ENCODE measurements at regions not wholly inside any gene's neighbourhood (a gene's known extent, or its start where the extent isn't known, plus 50 kb on each side); places are given as distances from the start of the nearest gene placed in this dataset.

DNA sequence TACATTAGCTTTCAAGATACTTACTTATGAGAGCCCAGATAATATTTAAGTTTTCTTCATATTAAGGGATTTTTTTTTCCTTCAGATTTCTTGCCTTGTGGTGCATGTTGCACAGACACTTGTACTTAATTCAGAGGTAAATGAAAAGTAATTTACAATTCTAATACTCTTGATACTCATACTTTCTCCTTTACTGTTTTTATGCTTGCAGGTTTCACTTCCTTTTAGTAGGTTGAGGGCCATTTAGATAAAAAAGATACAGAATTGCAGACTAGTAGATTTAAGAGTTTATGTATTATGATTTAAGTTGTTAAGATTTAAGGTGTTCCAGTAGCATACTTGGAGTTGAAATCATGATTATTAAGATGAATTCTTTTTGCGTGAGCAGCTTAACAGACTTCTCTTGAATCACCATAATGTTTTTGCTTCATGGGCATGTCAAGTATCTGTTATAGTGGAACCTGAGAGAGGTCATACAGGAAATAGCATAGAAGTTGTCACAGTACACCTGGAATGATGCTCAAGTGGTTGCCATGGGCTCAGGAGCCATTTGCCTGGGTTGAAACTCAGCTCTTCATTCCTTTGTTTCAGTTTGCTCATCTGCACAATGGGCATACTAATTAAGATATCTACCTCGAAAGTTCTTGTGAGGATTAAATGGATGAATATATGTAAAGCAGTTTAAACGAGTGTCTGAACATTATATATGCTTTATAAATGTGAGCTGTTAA is 174.8 kb upstream of the PRPS1L1 start:
- Mint-ChIP-seq H3K27me3 (ENCODE audit: insufficient read depth) (no peaks in the 10 kb centered on the region), H3K4me1 (peaks cover 3% of the 10 kb centered on the region), H3K27ac (no peak overlapping the region), H3K9me3 (no peaks in the 10 kb centered on the region), H3K36me3 (ENCODE audit: low read depth) (no peaks in the 10 kb centered on the region), H3K4me3 (no peak overlapping the region)
- H3K9me3 ChIP-seq (ENCODE audit: control insufficient read depth, low read length), result no peaks in the 10 kb centered on the region
- no peaks in the 10 kb centered on the region for H3K36me3 ChIP-seq (ENCODE audit: control insufficient read depth, insufficient read depth, low read length)
- TF ChIP-seq, protein P1, sequence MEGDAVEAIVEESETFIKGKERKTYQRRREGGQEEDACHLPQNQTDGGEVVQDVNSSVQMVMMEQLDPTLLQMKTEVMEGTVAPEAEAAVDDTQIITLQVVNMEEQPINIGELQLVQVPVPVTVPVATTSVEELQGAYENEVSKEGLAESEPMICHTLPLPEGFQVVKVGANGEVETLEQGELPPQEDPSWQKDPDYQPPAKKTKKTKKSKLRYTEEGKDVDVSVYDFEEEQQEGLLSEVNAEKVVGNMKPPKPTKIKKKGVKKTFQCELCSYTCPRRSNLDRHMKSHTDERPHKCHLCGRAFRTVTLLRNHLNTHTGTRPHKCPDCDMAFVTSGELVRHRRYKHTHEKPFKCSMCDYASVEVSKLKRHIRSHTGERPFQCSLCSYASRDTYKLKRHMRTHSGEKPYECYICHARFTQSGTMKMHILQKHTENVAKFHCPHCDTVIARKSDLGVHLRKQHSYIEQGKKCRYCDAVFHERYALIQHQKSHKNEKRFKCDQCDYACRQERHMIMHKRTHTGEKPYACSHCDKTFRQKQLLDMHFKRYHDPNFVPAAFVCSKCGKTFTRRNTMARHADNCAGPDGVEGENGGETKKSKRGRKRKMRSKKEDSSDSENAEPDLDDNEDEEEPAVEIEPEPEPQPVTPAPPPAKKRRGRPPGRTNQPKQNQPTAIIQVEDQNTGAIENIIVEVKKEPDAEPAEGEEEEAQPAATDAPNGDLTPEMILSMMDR (conservative IDR thresholded peaks at IDR 0.05), result no peak
- H3K27me3 ChIP-seq (ENCODE audit: control insufficient read depth, insufficient read depth, low read length, poor library complexity, severe bottlenecking), result no peaks in the 10 kb centered on the region
- no peak overlapping the region for H3K27ac ChIP-seq (ENCODE audit: low read depth, low read length)
- no peaks in the 10 kb centered on the region for H3K4me1 ChIP-seq (ENCODE audit: control insufficient read depth, insufficient read depth, low read length)
- H3K4me3 ChIP-seq (ENCODE audit: low read length), result no peak overlapping the region
- DNase-seq, result no peak
- 92 to 95% methylated on average over 2 to 3 of the region's 3 CpGs for WGBS, 2 experiments (ENCODE audit: insufficient coverage in 1 of 2, insufficient read length in 1 of 2)
- H3K9ac ChIP-seq (ENCODE audit: extremely low read depth, low read length, poor library complexity, severe bottlenecking), result no peak overlapping the region

DNA sequence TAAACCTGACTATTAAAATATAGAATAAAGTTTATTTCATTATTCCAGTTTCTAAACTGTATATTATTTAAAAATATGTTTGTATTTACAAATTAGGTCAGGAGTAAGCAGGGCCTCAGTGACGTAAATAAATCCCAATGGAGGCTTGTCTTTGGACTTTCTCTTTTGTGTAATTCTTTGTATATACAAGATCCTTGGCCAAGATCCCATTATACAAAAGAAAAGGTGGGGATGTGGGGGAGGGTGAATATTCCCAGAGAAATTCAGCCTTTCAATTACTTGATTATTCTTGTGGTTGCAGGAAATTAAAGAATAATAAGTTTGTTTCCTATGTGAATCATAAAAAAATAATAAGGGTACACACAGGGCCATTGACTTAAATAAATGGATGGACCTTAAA is 178.7 kb upstream of the PRPS1L1 start:
- TF ChIP-seq, protein P1 (conservative IDR thresholded peaks at IDR 0.05), result no peak
- no peak for DNase-seq
- Histone ChIP-seq H3K27ac (ENCODE audit: low read depth, low read length) (no peak overlapping the region), H3K4me3 (ENCODE audit: low read length) (no peak overlapping the region), H3K9me3 (ENCODE audit: control insufficient read depth, low read length) (no peaks in the 10 kb centered on the region), H3K4me1 (ENCODE audit: control insufficient read depth, insufficient read depth, low read length) (no peaks in the 10 kb centered on the region), H3K36me3 (ENCODE audit: control insufficient read depth, insufficient read depth, low read length) (no peaks in the 10 kb centered on the region), H3K27me3 (ENCODE audit: control insufficient read depth, insufficient read depth, low read length, poor library complexity, severe bottlenecking) (no peaks in the 10 kb centered on the region), H3K9ac (ENCODE audit: extremely low read depth, low read length, poor library complexity, severe bottlenecking) (no peak overlapping the region)
- Mint-ChIP-seq H3K4me3 (no peak overlapping the region), H3K27me3 (ENCODE audit: insufficient read depth) (no peaks in the 10 kb centered on the region), H3K9me3 (no peaks in the 10 kb centered on the region), H3K27ac (no peak overlapping the region), H3K36me3 (ENCODE audit: low read depth) (no peaks in the 10 kb centered on the region), H3K4me1 (peaks cover 3% of the 10 kb centered on the region)
- WGBS, 2 experiments (ENCODE audit: insufficient coverage in 1 of 2, insufficient read length in 1 of 2), result 64 to 100% methylated on average over 1 of the region's 1 CpG

DNA sequence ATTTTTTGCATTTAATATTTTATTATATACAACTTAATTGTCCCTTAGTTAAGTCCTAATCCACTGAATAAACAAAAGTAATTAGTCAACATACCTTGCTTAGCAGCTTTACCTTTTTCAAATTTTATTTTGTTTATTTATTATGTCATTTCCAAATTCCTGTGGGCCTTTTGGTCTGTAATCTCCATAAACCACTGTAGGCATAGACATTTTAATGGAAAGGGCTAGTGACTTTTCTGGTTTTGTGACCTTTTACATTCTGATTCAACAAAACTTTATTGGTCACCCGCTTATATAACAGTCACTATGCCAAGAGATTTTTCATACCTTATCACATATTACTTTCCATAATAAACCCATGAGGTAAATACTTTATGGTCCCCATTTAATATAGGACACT is 181.3 kb upstream of the PRPS1L1 start:
- Histone ChIP-seq H3K4me3 (ENCODE audit: low read length) (no peak overlapping the region), H3K36me3 (ENCODE audit: control insufficient read depth, insufficient read depth, low read length) (no peaks in the 10 kb centered on the region), H3K27me3 (ENCODE audit: control insufficient read depth, insufficient read depth, low read length, poor library complexity, severe bottlenecking) (no peaks in the 10 kb centered on the region), H3K9ac (ENCODE audit: extremely low read depth, low read length, poor library complexity, severe bottlenecking) (no peak overlapping the region), H3K4me1 (ENCODE audit: control insufficient read depth, insufficient read depth, low read length) (no peaks in the 10 kb centered on the region), H3K27ac (ENCODE audit: low read depth, low read length) (no peak overlapping the region), H3K9me3 (ENCODE audit: control insufficient read depth, low read length) (no peaks in the 10 kb centered on the region)
- no peaks in the 10 kb centered on the region for H3K4me1 Mint-ChIP-seq
- WGBS, 2 experiments (ENCODE audit: insufficient coverage in 1 of 2, insufficient read length in 1 of 2), result 97 to 100% methylated on average over 1 of the region's 1 CpG
- DNase-seq, result no peak
- no peak overlapping the region for H3K27ac Mint-ChIP-seq
- no peaks in the 10 kb centered on the region for H3K9me3 Mint-ChIP-seq
- TF ChIP-seq, protein P1 (conservative IDR thresholded peaks at IDR 0.05), result no peak
- H3K36me3 Mint-ChIP-seq (ENCODE audit: low read depth), result no peaks in the 10 kb centered on the region
- H3K27me3 Mint-ChIP-seq (ENCODE audit: insufficient read depth), result no peaks in the 10 kb centered on the region
- H3K4me3 Mint-ChIP-seq, result no peak overlapping the region

Measured in endodermal cell (in vitro differentiated cells).